ENCODE measurements at regions not wholly inside any gene's neighbourhood (a gene's known extent, or its start where the extent isn't known, plus 50 kb on each side); places are given as distances from the start of the nearest gene placed in this dataset.

GRCh38 chr1:221439008-221439746 lies 302.7 kb downstream of the DUSP10 start:
- TF ChIP-seq CTCF (IDR thresholded peaks at IDR 0.05 in 8 of 11, conservative IDR thresholded peaks at IDR 0.05 in 3 of 11) (no peak), POLR2A (IDR thresholded peaks at IDR 0.05) (no peak)

Measured in spleen (tissue), 7 donors.